Panc1 (cell line): ENCODE measurements at regions not wholly inside any gene's neighbourhood (a gene's known extent, or its start where the extent isn't known, plus 50 kb on each side); places are given as distances from the start of the nearest gene placed in this dataset.

Source experiments
- ATAC-seq: fragments of 200-7000 bp; cut with Tn5 transposase; 2 replicates; pipeline ENCODE4 v1.9.1; 2020; ENCODE audit warnings: mild to moderate bottlenecking, moderate library complexity
- BruUV-seq: library from RNA; stranded (reverse); fragments of 400-500 nt; replicated peaks from 2 replicates; lab custom pipeline; 2021; lab: Mats Ljungman, UMichigan
- CTCF ChIA-PET: fragments of 300-600 bp; sonication (Branson Sonifier 250); formaldehyde crosslinking; loops from one replicate; lab custom pipeline; 2022; ENCODE audit warnings: antibody characterized with exemption; lab: Charles Lee
- POLR2A ChIA-PET: fragments of 300-600 bp; sonication (Branson Sonifier 250); formaldehyde crosslinking; loops from one replicate; lab custom pipeline; 2022; ENCODE audit warnings: antibody characterized with exemption; lab: Charles Lee
- DNase-seq: peaks from one replicate; pipeline ENCODE4 v3.0.0-alpha.2; 2010; ENCODE audit warnings: low read depth, low spot score
- H3K27ac ChIP-seq: 2 replicates; pipeline ENCODE4 v1.5.1; 2011; ENCODE audit warnings: mild to moderate bottlenecking, low read length, inconsistent platforms
- H3K27me3 ChIP-seq: fragments of 200-500 bp; sonication (Bioruptor generic); 2 replicates; pipeline ENCODE4 v1.6.0; 2014; ENCODE audit warnings: low read length, inconsistent platforms; ENCODE audit not compliant: control insufficient read depth, insufficient read depth
- H3K36me3 ChIP-seq: fragments of 200-500 bp; sonication (Bioruptor generic); 2 replicates; pipeline ENCODE4 v1.5.1; 2014; ENCODE audit warnings: inconsistent platforms, mild to moderate bottlenecking, low read length, moderate library complexity; ENCODE audit not compliant: control insufficient read depth, insufficient read depth
- H3K4me1 ChIP-seq: 2 replicates; pipeline ENCODE4 v1.5.1; 2011; ENCODE audit warnings: inconsistent platforms, mild to moderate bottlenecking, low read length, moderate library complexity; ENCODE audit not compliant: control insufficient read depth, insufficient read depth
- H3K4me3 ChIP-seq, 2 experiments: 2 replicates each; pipeline ENCODE4 v1.5.1; 2011 to 2012; ENCODE audit warnings: low read depth in 2 of 2, low read length in 2 of 2, mild to moderate bottlenecking in 2 of 2, inconsistent platforms in 1 of 2, moderate library complexity in 1 of 2
- H3K9me3 ChIP-seq: fragments of 200-500 bp; sonication (Bioruptor generic); 2 replicates; pipeline ENCODE4 v1.5.1; 2014; ENCODE audit warnings: low read depth, mild to moderate bottlenecking, inconsistent platforms, low read length, moderate library complexity; ENCODE audit not compliant: control insufficient read depth, insufficient read depth
- POLR2AphosphoS5 ChIP-seq: IDR thresholded peaks from 2 replicates; pipeline ENCODE4 v1.6.1; 2012; ENCODE audit warnings: mild to moderate bottlenecking, low read depth, low read length, moderate library complexity
- SIN3A ChIP-seq: IDR thresholded peaks from 2 replicates; pipeline ENCODE4 v1.6.1; 2012; ENCODE audit warnings: low read depth, mild to moderate bottlenecking, low read length, moderate library complexity, borderline replicate concordance; ENCODE audit not compliant: insufficient read depth
- TCF7L2 ChIP-seq: IDR thresholded peaks from 2 replicates; pipeline ENCODE4 v1.6.1; 2011; ENCODE audit warnings: mild to moderate bottlenecking, low read depth, low read length, inconsistent platforms
- in situ Hi-C: cut with HindIII; loops from 2 replicates; pipeline ENCODE4 v1.10.0; 2016; ENCODE audit warnings: low sequenced_read_pairs, low pct_unique_long_range_greater_than_20kb
- intact Hi-C: fragments of 100-400 bp; cut with micrococcal nuclease; formaldehyde crosslinking; loops from one replicate; pipeline ENCODE4 v1.10.0; 2022; ENCODE audit not compliant: unreplicated experiment
- TF ChIP-seq, protein P1 (sequence below), 2 experiments: IDR thresholded peaks; 2 replicates each; pipeline ENCODE4 v1.6.1; 2011 to 2012; ENCODE audit warnings: low read depth in 2 of 2, control low read depth in 1 of 2, low read length in 1 of 2, mild to moderate bottlenecking in 1 of 2, moderate library complexity in 1 of 2; ENCODE audit not compliant: insufficient read depth in 1 of 2
- TF ChIP-seq, protein P2 (sequence below): fragments of 450-650 bp; IDR thresholded peaks from 2 replicates; pipeline ENCODE4 v1.5.1; 2017; ENCODE audit warnings: mild to moderate bottlenecking

DNA sequence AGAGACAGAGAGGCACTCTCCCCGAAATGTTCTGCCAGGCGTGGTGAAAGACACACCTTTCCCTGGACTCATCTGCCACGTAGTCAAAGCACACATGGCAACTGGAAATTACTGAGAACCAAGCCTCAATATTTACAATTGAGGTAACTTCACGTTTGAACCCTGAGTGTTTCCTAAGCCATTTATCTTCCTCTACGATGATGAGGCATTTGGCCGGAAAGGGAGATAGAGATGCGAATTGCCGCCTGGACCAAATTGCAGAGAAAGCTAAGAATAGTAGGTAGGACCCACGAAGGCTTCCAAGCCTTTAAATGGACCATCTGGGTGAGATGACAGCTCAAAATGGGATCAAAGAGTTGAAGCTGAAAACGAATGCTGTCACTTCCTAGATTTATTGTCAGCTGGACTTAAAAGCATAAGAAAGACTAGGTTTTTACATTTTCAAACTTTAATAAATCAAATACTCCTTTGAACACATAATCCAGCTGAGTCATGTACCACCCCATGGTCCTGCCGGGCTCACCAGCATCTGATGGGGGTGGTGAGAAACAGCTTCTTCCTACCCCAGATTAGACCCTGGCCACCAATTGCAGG lies 135.6 kb upstream of the LYZL2 start:
- Histone ChIP-seq H3K9me3 (no peaks in the 10 kb centered on the region), H3K4me3 (no peak overlapping the region), H3K4me1 (no peaks in the 10 kb centered on the region), H3K27me3 (no peaks in the 10 kb centered on the region), H3K27ac (no peak overlapping the region), H3K36me3 (no peaks in the 10 kb centered on the region)
- no peak for TF ChIP-seq SIN3A
- no peak for TF ChIP-seq POLR2AphosphoS5
- TF ChIP-seq TCF7L2, result no peak
- TF ChIP-seq, protein P1, sequence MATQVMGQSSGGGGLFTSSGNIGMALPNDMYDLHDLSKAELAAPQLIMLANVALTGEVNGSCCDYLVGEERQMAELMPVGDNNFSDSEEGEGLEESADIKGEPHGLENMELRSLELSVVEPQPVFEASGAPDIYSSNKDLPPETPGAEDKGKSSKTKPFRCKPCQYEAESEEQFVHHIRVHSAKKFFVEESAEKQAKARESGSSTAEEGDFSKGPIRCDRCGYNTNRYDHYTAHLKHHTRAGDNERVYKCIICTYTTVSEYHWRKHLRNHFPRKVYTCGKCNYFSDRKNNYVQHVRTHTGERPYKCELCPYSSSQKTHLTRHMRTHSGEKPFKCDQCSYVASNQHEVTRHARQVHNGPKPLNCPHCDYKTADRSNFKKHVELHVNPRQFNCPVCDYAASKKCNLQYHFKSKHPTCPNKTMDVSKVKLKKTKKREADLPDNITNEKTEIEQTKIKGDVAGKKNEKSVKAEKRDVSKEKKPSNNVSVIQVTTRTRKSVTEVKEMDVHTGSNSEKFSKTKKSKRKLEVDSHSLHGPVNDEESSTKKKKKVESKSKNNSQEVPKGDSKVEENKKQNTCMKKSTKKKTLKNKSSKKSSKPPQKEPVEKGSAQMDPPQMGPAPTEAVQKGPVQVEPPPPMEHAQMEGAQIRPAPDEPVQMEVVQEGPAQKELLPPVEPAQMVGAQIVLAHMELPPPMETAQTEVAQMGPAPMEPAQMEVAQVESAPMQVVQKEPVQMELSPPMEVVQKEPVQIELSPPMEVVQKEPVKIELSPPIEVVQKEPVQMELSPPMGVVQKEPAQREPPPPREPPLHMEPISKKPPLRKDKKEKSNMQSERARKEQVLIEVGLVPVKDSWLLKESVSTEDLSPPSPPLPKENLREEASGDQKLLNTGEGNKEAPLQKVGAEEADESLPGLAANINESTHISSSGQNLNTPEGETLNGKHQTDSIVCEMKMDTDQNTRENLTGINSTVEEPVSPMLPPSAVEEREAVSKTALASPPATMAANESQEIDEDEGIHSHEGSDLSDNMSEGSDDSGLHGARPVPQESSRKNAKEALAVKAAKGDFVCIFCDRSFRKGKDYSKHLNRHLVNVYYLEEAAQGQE (IDR thresholded peaks at IDR 0.05; ENCODE audit: insufficient read depth in 1 of 2, low read depth in 2 of 2, low read length in 1 of 2), result no peak
- TF ChIP-seq, protein P2, sequence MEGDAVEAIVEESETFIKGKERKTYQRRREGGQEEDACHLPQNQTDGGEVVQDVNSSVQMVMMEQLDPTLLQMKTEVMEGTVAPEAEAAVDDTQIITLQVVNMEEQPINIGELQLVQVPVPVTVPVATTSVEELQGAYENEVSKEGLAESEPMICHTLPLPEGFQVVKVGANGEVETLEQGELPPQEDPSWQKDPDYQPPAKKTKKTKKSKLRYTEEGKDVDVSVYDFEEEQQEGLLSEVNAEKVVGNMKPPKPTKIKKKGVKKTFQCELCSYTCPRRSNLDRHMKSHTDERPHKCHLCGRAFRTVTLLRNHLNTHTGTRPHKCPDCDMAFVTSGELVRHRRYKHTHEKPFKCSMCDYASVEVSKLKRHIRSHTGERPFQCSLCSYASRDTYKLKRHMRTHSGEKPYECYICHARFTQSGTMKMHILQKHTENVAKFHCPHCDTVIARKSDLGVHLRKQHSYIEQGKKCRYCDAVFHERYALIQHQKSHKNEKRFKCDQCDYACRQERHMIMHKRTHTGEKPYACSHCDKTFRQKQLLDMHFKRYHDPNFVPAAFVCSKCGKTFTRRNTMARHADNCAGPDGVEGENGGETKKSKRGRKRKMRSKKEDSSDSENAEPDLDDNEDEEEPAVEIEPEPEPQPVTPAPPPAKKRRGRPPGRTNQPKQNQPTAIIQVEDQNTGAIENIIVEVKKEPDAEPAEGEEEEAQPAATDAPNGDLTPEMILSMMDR, result no peak
- intact Hi-C loops (no loop called here), in situ Hi-C loops (no loop called here)
- ATAC-seq (no peak), DNase-seq (no peak)
- POLR2A ChIA-PET, result no interaction called here
- CTCF ChIA-PET, result no interaction called here
- no TSS peak for BruUV-seq

GRCh38 chr10:30763918-30764317 lies 134.4 kb upstream of the LYZL2 start:
- Histone ChIP-seq H3K9me3 (no peaks in the 10 kb centered on the region), H3K27me3 (no peaks in the 10 kb centered on the region), H3K27ac (no peak overlapping the region), H3K36me3 (no peaks in the 10 kb centered on the region), H3K4me1 (no peaks in the 10 kb centered on the region), H3K4me3 (no peak overlapping the region)
- POLR2A ChIA-PET, result no interaction called here
- CTCF ChIA-PET, result no interaction called here
- BruUV-seq, result no TSS peak
- no peak for ATAC-seq
- no peak for DNase-seq
- intact Hi-C loops, result no loop called here
- TF ChIP-seq TCF7L2 (no peak), SIN3A (no peak), POLR2AphosphoS5 (no peak)
- TF ChIP-seq, protein P1 (IDR thresholded peaks at IDR 0.05; ENCODE audit: insufficient read depth in 1 of 2, low read depth in 2 of 2, low read length in 1 of 2), result no peak
- TF ChIP-seq, protein P2, result no peak
- in situ Hi-C loops, result no loop called here
